WTC11 (cell line): ENCODE measurements at regions not wholly inside any gene's neighbourhood (a gene's known extent, or its start where the extent isn't known, plus 50 kb on each side); places are given as distances from the start of the nearest gene placed in this dataset.

ENCODE experiments used
- CTCF ChIP-seq: fragments of 200-600 bp; IDR thresholded peaks from 2 replicates; pipeline ENCODE4 v1.8.0; 2022; ENCODE audit warnings: antibody characterized with exemption
- E2F1 ChIP-seq: sonication (generic); formaldehyde crosslinking; IDR thresholded peaks from 2 replicates; pipeline ENCODE4 v1.8.0; 2022; ENCODE audit warnings: mild to moderate bottlenecking, missing genetic modification reagents
- ESRRA ChIP-seq: sonication (generic); formaldehyde crosslinking; IDR thresholded peaks from 2 replicates; pipeline ENCODE4 v1.8.1; 2022; ENCODE audit warnings: mild to moderate bottlenecking, missing genetic modification reagents, borderline replicate concordance
- GABPB1 ChIP-seq: sonication (generic); formaldehyde crosslinking; IDR thresholded peaks from 2 replicates; pipeline ENCODE4 v1.8.1; 2023; ENCODE audit warnings: mild to moderate bottlenecking, missing genetic modification reagents
- USF1 ChIP-seq: sonication (generic); formaldehyde crosslinking; IDR thresholded peaks from 2 replicates; pipeline ENCODE4 v1.8.0; 2022; ENCODE audit warnings: mild to moderate bottlenecking, missing genetic modification reagents
- ZNF138 ChIP-seq: sonication (generic); formaldehyde crosslinking; conservative IDR thresholded peaks from 2 replicates; pipeline ENCODE4 v1.8.1; 2022; ENCODE audit warnings: mild to moderate bottlenecking, moderate library complexity, missing genetic modification reagents

GRCh38 chr18:57922885-57923284 is 119.8 kb upstream of the ATP8B1 start:
- TF ChIP-seq GABPB1 (CRISPR knock-in tag) (no peak), USF1 (CRISPR knock-in tag) (no peak), CTCF (no peak), ESRRA (CRISPR knock-in tag) (no peak), E2F1 (CRISPR knock-in tag) (no peak), ZNF138 (CRISPR knock-in tag) (no peak)
